ENCODE measurements at regions not wholly inside any gene's neighbourhood (a gene's known extent, or its start where the extent isn't known, plus 50 kb on each side); places are given as distances from the start of the nearest gene placed in this dataset.
A peak's percentile ranks its signal among the peaks of the same experiment; 100 is the strongest.

DNA sequence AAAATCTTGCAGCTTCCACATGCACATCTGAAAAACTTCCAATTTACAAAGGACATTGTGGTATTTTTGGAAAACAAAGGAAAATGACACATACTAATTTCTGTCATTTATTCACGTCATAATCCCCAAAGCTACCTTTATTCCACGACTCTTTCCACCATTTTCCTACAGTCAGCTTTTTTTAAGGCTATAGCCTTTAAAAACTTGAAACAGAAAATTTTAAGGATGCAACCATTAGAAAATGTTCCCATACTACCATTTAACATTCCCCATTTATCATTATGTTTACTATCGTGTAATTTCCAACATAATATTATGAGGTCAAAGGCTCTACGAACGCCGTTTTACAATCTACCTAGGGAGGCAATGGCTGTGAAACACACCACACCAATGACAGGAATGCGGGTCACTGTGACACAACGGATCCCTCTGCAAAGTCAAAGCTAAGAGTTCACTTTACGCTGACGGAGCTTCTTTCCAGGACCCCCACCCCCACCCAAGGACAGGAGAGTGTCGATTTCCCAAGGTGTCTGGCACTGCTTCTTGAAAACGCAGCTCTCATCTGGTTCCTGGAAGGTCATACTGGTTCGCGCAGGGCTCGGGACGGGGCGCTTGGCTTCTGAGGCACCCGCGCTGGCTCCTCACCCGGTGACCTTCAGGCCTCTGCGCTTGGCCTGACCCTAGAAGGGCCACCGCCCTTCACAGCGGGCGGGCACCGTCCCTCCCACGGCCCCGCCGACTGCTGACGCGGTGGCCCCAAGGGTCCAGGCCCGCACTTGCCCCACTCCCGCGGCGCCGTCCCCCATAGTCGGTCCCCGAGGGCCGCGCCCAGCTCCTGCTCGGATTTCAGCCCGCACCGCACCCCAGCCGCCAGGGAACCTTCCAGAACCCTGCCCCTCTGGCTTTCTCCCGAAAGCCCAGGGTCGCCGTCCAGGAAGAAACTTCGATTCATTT, 50.5 kb upstream of the ATF3 start:
- no peak for DNase-seq (ENCODE audit: low read depth in 2 of 2, low spot score in 1 of 2)

DNA sequence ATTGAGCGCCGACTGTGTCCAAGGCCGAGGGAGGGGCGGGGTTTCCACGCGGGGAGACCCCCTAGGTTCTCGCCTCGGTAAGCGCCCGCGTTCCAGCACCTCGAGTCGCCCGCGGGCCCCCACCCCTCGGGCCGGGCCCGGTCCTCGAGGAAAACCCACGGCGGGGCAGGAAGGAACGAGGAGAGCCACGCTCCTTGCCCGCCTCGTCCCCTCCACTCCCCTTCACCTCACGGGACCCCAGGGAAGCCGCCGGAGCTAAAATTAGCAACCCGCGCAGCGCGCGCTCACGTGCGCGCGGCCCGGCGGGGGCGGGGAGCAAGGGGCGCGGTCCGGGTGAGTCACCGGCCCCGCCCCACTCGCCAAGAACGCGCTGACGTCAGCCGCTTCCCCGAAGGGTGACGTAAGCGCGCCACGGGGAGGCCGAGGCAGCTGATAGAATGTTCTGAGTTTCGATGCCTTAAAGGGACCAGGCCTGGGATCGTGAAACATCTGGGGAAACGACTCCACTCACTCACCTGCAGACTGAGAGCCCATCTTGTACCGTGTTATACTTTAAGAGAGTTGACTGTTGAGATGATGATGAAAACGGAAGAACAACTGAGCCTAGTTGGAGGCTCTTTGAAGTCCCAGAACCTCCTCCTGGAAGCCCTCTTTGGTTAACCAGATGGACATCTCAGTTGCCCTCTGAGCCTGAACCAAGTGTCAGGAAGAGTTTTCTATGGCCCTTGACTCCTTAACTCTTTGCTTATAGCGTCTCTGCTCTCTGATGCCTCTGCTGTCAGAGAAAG, 49.7 kb upstream of the ATF3 start:
- peak; percentile 79 for DNase-seq (ENCODE audit: low read depth in 2 of 2, low spot score in 1 of 2)
